Ramos (cell line): ENCODE measurements at regions not wholly inside any gene's neighbourhood (a gene's known extent, or its start where the extent isn't known, plus 50 kb on each side); places are given as distances from the start of the nearest gene placed in this dataset.
"Not testable (repeated sequence)": the region's sequence is repeated elsewhere in the genome, so short reads cannot be mapped to it uniquely, and the experiment has no call there.

Experiments used
- in situ Hi-C: fragments of 300-500 bp; cut with MboI; formaldehyde crosslinking; loops from one replicate; pipeline ENCODE4 v1.14.3; 2022; ENCODE audit warnings: low sequenced_read_pairs; ENCODE audit not compliant: unreplicated experiment

GRCh38 chr4:43399726-43400125 lies 507.2 kb downstream of the GRXCR1 start:
- in situ Hi-C loops: no loop called here

GRCh38 chr4:43402393-43402792 lies 509.9 kb downstream of the GRXCR1 start:
- in situ Hi-C loops: no loop called here

- in situ Hi-C loops: no loop called here
Measured at GRCh38 chr4:43410636-43411035, 518.1 kb downstream of the GRXCR1 start.

GRCh38 chr4:43411226-43411625 lies 518.7 kb downstream of the GRXCR1 start:
- in situ Hi-C loops: no loop called here

- in situ Hi-C loops: no loop called here
Measured at GRCh38 chr4:43423276-43423675, 530.8 kb downstream of the GRXCR1 start.

- in situ Hi-C loops: no loop called here
Measured at GRCh38 chr4:43425206-43425605, 532.7 kb downstream of the GRXCR1 start.

- in situ Hi-C loops: no loop called here
Measured at GRCh38 chr4:43435291-43435690, 542.8 kb downstream of the GRXCR1 start.

- in situ Hi-C loops: no loop called here
Measured at GRCh38 chr4:43452948-43453347, 560.4 kb downstream of the GRXCR1 start.

GRCh38 chr4:43456383-43456782 lies 563.9 kb downstream of the GRXCR1 start:
- in situ Hi-C loops: no loop called here

- in situ Hi-C loops: no loop called here
Measured at GRCh38 chr4:43457866-43458265, 565.4 kb downstream of the GRXCR1 start.

- in situ Hi-C loops: no loop called here
Measured at GRCh38 chr4:43458293-43458692, 565.8 kb downstream of the GRXCR1 start.

GRCh38 chr4:43471950-43472349 lies 579.4 kb downstream of the GRXCR1 start:
- in situ Hi-C loops: no loop called here

GRCh38 chr4:43481526-43481925 lies 589.0 kb downstream of the GRXCR1 start:
- in situ Hi-C loops: no loop called here

- in situ Hi-C loops: no loop called here
Measured at GRCh38 chr4:43485196-43485595, 592.7 kb downstream of the GRXCR1 start.

GRCh38 chr4:43496188-43496587 lies 603.7 kb downstream of the GRXCR1 start:
- in situ Hi-C loops: no loop called here

- in situ Hi-C loops: no loop called here
Measured at GRCh38 chr4:43496602-43497001, 604.1 kb downstream of the GRXCR1 start.

- in situ Hi-C loops: not testable (repeated sequence)
Measured at GRCh38 chr4:43505823-43506222, 613.3 kb downstream of the GRXCR1 start.

- in situ Hi-C loops: no loop called here
Measured at GRCh38 chr4:43512253-43512652, 619.7 kb downstream of the GRXCR1 start.

- in situ Hi-C loops: no loop called here
Measured at GRCh38 chr4:43525646-43526045, 633.1 kb downstream of the GRXCR1 start.

GRCh38 chr4:43547561-43547960 lies 655.0 kb downstream of the GRXCR1 start:
- in situ Hi-C loops: no loop called here

GRCh38 chr4:43550981-43551627 lies 658.6 kb downstream of the GRXCR1 start:
- in situ Hi-C loops: no loop called here

- in situ Hi-C loops: no loop called here
Measured at GRCh38 chr4:43556262-43556661, 663.7 kb downstream of the GRXCR1 start.

- in situ Hi-C loops: no loop called here
Measured at GRCh38 chr4:43560047-43560446, 667.5 kb downstream of the GRXCR1 start.
